A673 (cell line): ENCODE measurements at regions not wholly inside any gene's neighbourhood (a gene's known extent, or its start where the extent isn't known, plus 50 kb on each side); places are given as distances from the start of the nearest gene placed in this dataset.
"Not testable (repeated sequence)": the region's sequence is repeated elsewhere in the genome, so short reads cannot be mapped to it uniquely, and the experiment has no call there.

Source experiments
- BruUV-seq: library from RNA; stranded (reverse); fragments of 400-500 nt; replicated peaks from 2 replicates; lab custom pipeline; 2021; lab: Mats Ljungman, UMichigan
- CTCF ChIA-PET: fragments of 300-600 bp; sonication (Branson Sonifier 250); formaldehyde crosslinking; loops from one replicate; lab custom pipeline; 2022; ENCODE audit warnings: antibody characterized with exemption; lab: Charles Lee
- POLR2A ChIA-PET: fragments of 300-600 bp; sonication (Branson Sonifier 250); formaldehyde crosslinking; loops from one replicate; lab custom pipeline; 2022; ENCODE audit warnings: antibody characterized with exemption; ENCODE audit not compliant: low non-redundant PET; lab: Charles Lee
- DNase-seq: peaks from one replicate; pipeline ENCODE4 v3.0.0-alpha.2; 2015; ENCODE audit warnings: low spot score
- H3K27ac ChIP-seq: fragments of 200-600 bp; sonication (generic); 2 replicates; pipeline ENCODE4 v1.5.1; 2016; ENCODE audit warnings: mixed run types, low read depth, mild to moderate bottlenecking, mixed read lengths, antibody characterized with exemption, low read length; ENCODE audit not compliant: poor library complexity, severe bottlenecking
- H3K27me3 ChIP-seq: fragments of 200-600 bp; sonication (generic); replicated peaks from 2 replicates; pipeline ENCODE4 v1.6.1; 2017; ENCODE audit warnings: mixed run types, low read depth, mild to moderate bottlenecking, mixed read lengths, antibody characterized with exemption, low read length; ENCODE audit not compliant: insufficient read depth, poor library complexity
- H3K36me3 ChIP-seq: fragments of 200-600 bp; sonication (generic); 2 replicates; pipeline ENCODE4 v1.6.1; 2016; ENCODE audit warnings: mixed run types, mild to moderate bottlenecking, mixed read lengths, antibody characterized with exemption, low read length; ENCODE audit not compliant: insufficient read depth, poor library complexity, severe bottlenecking
- H3K4me1 ChIP-seq: fragments of 200-600 bp; sonication (generic); 2 replicates; pipeline ENCODE4 v1.6.1; 2017; ENCODE audit warnings: mixed run types, mild to moderate bottlenecking, mixed read lengths, antibody characterized with exemption, low read length; ENCODE audit not compliant: insufficient read depth, poor library complexity, severe bottlenecking
- H3K4me3 ChIP-seq: fragments of 200-600 bp; sonication (generic); 2 replicates; pipeline ENCODE4 v1.5.1; 2016; ENCODE audit warnings: low read depth, mixed run types, mild to moderate bottlenecking, mixed read lengths, low read length; ENCODE audit not compliant: poor library complexity, severe bottlenecking
- H3K9me3 ChIP-seq: fragments of 200-600 bp; sonication (generic); 2 replicates; pipeline ENCODE4 v1.6.1; 2016; ENCODE audit warnings: mixed run types, low read depth, mild to moderate bottlenecking, mixed read lengths, antibody characterized with exemption, low read length; ENCODE audit not compliant: poor library complexity, severe bottlenecking
- EZH2 ChIP-seq: fragments of 200-600 bp; sonication (generic); IDR thresholded peaks from 2 replicates; pipeline ENCODE4 v1.6.1; 2017; ENCODE audit warnings: borderline replicate concordance, low read depth, mild to moderate bottlenecking, mixed read lengths, antibody characterized with exemption, low read length; ENCODE audit not compliant: poor library complexity, severe bottlenecking
- intact Hi-C: fragments of 100-400 bp; cut with micrococcal nuclease; formaldehyde crosslinking; loops from one replicate; pipeline ENCODE4 v1.10.0; 2022; ENCODE audit not compliant: unreplicated experiment
- TF ChIP-seq, protein P1 (sequence below): fragments of 300-800, 200-600 bp; sonication (generic); conservative IDR thresholded peaks from 2 replicates; pipeline ENCODE4 v1.5.1; 2017; ENCODE audit warnings: low read depth, mild to moderate bottlenecking, antibody characterized with exemption, low read length, moderate library complexity, mixed read lengths

DNA sequence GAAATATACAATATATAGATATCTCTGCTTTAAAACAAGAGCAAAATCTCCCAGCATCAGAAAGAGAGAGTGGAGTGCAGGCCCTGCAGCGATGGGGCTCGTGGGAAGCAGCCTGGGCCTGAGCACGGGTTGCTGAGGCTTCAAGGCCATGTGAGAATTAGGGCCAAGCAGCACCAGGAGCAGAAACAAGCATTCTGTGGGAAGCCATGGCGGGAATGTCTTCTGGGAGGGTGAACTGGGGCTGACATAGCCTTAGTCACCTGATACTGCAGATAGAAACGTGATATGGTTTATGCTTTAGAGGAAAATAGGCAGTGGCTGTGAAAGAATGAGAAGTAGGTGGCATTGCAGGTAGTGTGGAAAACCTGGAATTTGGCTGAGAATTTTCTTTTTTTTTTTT lies 472.3 kb downstream of the IRS2 start:
- ChIA-PET CTCF (no interaction called here), POLR2A (no interaction called here)
- Histone ChIP-seq H3K27ac (no peak overlapping the region), H3K4me1 (no peaks in the 10 kb centered on the region), H3K9me3 (no peaks in the 10 kb centered on the region), H3K4me3 (no peak overlapping the region), H3K36me3 (no peaks in the 10 kb centered on the region), H3K27me3 (no peaks in the 10 kb centered on the region)
- TF ChIP-seq, protein P1, sequence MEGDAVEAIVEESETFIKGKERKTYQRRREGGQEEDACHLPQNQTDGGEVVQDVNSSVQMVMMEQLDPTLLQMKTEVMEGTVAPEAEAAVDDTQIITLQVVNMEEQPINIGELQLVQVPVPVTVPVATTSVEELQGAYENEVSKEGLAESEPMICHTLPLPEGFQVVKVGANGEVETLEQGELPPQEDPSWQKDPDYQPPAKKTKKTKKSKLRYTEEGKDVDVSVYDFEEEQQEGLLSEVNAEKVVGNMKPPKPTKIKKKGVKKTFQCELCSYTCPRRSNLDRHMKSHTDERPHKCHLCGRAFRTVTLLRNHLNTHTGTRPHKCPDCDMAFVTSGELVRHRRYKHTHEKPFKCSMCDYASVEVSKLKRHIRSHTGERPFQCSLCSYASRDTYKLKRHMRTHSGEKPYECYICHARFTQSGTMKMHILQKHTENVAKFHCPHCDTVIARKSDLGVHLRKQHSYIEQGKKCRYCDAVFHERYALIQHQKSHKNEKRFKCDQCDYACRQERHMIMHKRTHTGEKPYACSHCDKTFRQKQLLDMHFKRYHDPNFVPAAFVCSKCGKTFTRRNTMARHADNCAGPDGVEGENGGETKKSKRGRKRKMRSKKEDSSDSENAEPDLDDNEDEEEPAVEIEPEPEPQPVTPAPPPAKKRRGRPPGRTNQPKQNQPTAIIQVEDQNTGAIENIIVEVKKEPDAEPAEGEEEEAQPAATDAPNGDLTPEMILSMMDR = no peak
- no peak for TF ChIP-seq EZH2
- no peak for DNase-seq
- intact Hi-C loops = no loop called here
- BruUV-seq = no TSS peak

DNA sequence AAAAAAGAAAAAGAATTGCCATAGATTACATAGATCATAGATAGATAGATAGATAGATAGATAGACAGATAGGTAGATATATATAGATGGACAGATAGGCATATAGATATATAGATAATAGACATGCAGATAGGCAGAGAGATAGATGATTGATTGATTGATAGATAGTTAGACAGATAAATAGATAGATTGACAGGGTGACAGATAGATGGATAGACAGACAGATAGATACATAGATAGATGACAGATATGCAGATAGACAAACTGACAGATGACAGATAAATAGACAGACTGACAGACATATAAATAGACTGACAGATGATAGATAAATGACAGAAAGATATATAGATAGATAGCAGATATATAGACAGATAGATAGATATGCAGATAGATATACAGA lies 474.0 kb downstream of the IRS2 start:
- no peak overlapping the region for H3K27ac ChIP-seq
- intact Hi-C loops = no loop called here
- no peak for DNase-seq
- no TSS peak for BruUV-seq
- ChIA-PET POLR2A (no interaction called here), CTCF (no interaction called here)
- no peaks in the 10 kb centered on the region for H3K27me3 ChIP-seq
- H3K36me3 ChIP-seq = no peaks in the 10 kb centered on the region
- H3K9me3 ChIP-seq = no peaks in the 10 kb centered on the region
- H3K4me1 ChIP-seq = no peaks in the 10 kb centered on the region
- no peak for TF ChIP-seq EZH2
- TF ChIP-seq, protein P1 = no peak
- no peak overlapping the region for H3K4me3 ChIP-seq

DNA sequence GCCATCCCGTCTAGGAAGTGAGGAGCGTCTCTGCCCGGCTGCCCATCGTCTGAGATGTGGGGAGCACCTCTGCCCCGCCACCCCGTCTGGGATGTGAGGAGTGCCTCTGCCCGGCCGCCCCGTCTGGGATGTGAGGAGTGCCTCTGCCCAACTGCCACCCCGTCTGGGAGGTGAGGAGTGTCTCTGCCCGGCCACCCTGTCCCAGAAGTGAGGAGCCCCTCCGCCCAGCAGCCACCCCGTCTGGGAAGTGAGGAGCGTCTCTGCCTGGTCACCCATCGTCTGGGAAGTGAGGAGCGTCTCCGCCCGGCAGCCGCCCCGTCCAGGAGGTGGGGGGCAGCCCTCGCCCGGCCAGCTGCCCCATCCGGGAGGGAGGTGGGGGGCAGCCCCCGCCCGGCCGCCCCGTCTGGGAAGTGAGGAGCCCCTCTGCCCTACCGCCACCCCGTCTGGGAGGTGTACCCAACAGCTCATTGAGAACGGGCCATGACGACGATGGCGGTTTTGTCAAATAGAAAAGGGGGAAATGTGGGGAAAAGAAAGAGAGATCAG lies 474.9 kb downstream of the IRS2 start:
- H3K4me3 ChIP-seq, CTCF ChIA-PET, H3K36me3 ChIP-seq, POLR2A ChIA-PET, H3K27ac ChIP-seq, BruUV-seq, intact Hi-C loops, H3K9me3 ChIP-seq, H3K27me3 ChIP-seq, H3K4me1 ChIP-seq, DNase-seq: not testable (repeated sequence)
